ENCODE measurements at regions not wholly inside any gene's neighbourhood (a gene's known extent, or its start where the extent isn't known, plus 50 kb on each side); places are given as distances from the start of the nearest gene placed in this dataset.

DNA sequence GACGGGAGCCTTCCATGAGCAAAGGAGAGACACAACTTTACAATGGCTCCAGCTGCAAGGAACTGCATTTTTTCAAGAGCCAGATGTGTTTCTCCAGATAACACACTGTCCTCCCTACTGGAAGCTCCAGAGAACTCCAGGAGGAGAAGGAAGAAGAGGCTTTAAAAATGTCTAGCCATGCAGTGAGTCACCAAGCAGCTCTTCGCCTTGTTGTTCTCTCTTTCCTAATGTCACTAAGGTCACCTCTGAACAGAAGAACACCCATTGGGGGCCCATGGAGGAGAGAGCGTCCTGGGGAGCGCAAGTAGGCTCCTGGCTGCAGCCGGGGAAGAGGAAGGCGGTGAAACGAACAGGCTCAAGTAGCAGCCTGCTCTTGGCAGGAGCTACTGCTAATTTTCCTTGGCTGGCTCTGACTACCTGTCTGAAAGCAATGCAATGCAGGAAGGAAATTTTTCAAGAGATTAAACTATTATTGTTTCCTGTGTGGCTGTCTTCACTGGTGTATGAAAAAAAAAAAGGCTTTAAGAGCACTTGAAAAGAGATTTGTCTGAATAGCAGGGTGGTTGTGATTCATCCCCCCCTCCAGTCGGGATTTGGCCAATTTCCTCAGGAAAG lies 321.9 kb downstream of the SETD4 start:
- TF ChIP-seq POLR2A (IDR thresholded peaks at IDR 0.05; ENCODE audit: low read length) (no peak), GATA1 (IDR thresholded peaks at IDR 0.05; ENCODE audit: low read depth, low read length) (no peak)

Measured in erythroblast (primary cell).